ENCODE measurements at regions not wholly inside any gene's neighbourhood (a gene's known extent, or its start where the extent isn't known, plus 50 kb on each side); places are given as distances from the start of the nearest gene placed in this dataset.
"Not testable (repeated sequence)": the region's sequence is repeated elsewhere in the genome, so short reads cannot be mapped to it uniquely, and the experiment has no call there.

- no peaks in the 10 kb centered on the region for H3K36me3 ChIP-seq (ENCODE audit: control insufficient read depth, insufficient read depth, low read length)
- TF ChIP-seq CTCF (IDR thresholded peaks at IDR 0.05; ENCODE audit: insufficient read depth, low read length, poor library complexity, severe bottlenecking) = no peak
- H3K27me3 ChIP-seq (replicated peaks; ENCODE audit: control insufficient read depth, insufficient read depth, low read length) = no peaks in the 10 kb centered on the region
- H3K4me3 ChIP-seq (replicated peaks; ENCODE audit: low read depth, low read length) = no peak overlapping the region
- DNase-seq (ENCODE audit: extremely low read depth, insufficient read length) = no peak
These were observed 1445.9 kb downstream of the PCDH9 start for GRCh38 chr13:65784088-65784816.

- Histone ChIP-seq H3K36me3 (ENCODE audit: control insufficient read depth, insufficient read depth, low read length) (no peaks in the 10 kb centered on the region), H3K4me3 (replicated peaks; ENCODE audit: low read depth, low read length) (no peak overlapping the region), H3K27me3 (replicated peaks; ENCODE audit: control insufficient read depth, insufficient read depth, low read length) (no peaks in the 10 kb centered on the region)
- DNase-seq (ENCODE audit: extremely low read depth, insufficient read length) = no peak
- no peak for TF ChIP-seq CTCF (IDR thresholded peaks at IDR 0.05; ENCODE audit: insufficient read depth, low read length, poor library complexity, severe bottlenecking)
These were observed 1446.8 kb downstream of the PCDH9 start for GRCh38 chr13:65783383-65783782.

- H3K36me3 ChIP-seq (ENCODE audit: control insufficient read depth, insufficient read depth, low read length); H3K27me3 ChIP-seq (replicated peaks; ENCODE audit: control insufficient read depth, insufficient read depth, low read length); DNase-seq (ENCODE audit: extremely low read depth, insufficient read length); H3K4me3 ChIP-seq (replicated peaks; ENCODE audit: low read depth, low read length): not testable (repeated sequence)
These were observed 1458.3 kb downstream of the PCDH9 start for GRCh38 chr13:65771704-65772313.

- Histone ChIP-seq H3K36me3 (ENCODE audit: control insufficient read depth, insufficient read depth, low read length) (no peaks in the 10 kb centered on the region), H3K27me3 (replicated peaks; ENCODE audit: control insufficient read depth, insufficient read depth, low read length) (no peaks in the 10 kb centered on the region), H3K4me3 (replicated peaks; ENCODE audit: low read depth, low read length) (no peak overlapping the region)
- TF ChIP-seq CTCF (IDR thresholded peaks at IDR 0.05; ENCODE audit: insufficient read depth, low read length, poor library complexity, severe bottlenecking) = no peak
- no peak for DNase-seq (ENCODE audit: extremely low read depth, insufficient read length)
These were observed 1461.6 kb downstream of the PCDH9 start for GRCh38 chr13:65768545-65768944.

- DNase-seq (ENCODE audit: extremely low read depth, insufficient read length) = no peak
- Histone ChIP-seq H3K4me3 (replicated peaks; ENCODE audit: low read depth, low read length) (no peak overlapping the region), H3K27me3 (replicated peaks; ENCODE audit: control insufficient read depth, insufficient read depth, low read length) (no peaks in the 10 kb centered on the region), H3K36me3 (ENCODE audit: control insufficient read depth, insufficient read depth, low read length) (no peaks in the 10 kb centered on the region)
- TF ChIP-seq CTCF (IDR thresholded peaks at IDR 0.05; ENCODE audit: insufficient read depth, low read length, poor library complexity, severe bottlenecking) = no peak
These were observed 1466.3 kb downstream of the PCDH9 start for GRCh38 chr13:65763811-65764210.

GRCh38 chr13:65762012-65762411, 1468.1 kb downstream of the PCDH9 start:
- Histone ChIP-seq H3K4me3 (replicated peaks; ENCODE audit: low read depth, low read length) (no peak overlapping the region), H3K36me3 (ENCODE audit: control insufficient read depth, insufficient read depth, low read length) (no peaks in the 10 kb centered on the region), H3K27me3 (replicated peaks; ENCODE audit: control insufficient read depth, insufficient read depth, low read length) (no peaks in the 10 kb centered on the region)
- no peak for DNase-seq (ENCODE audit: extremely low read depth, insufficient read length)
- TF ChIP-seq CTCF (IDR thresholded peaks at IDR 0.05; ENCODE audit: insufficient read depth, low read length, poor library complexity, severe bottlenecking) = no peak
